HepG2 (cell line): ENCODE measurements at regions not wholly inside any gene's neighbourhood (a gene's known extent, or its start where the extent isn't known, plus 50 kb on each side); places are given as distances from the start of the nearest gene placed in this dataset.

ENCODE experiments used
- ATAC-seq: fragments of 200-7000 bp; cut with Tn5 transposase; 3 replicates; pipeline ENCODE4 v1.9.1; 2020; ENCODE audit warnings: mild to moderate bottlenecking, moderate library complexity
- BruUV-seq: library from RNA; stranded (reverse); fragments of 400-500 nt; replicated peaks from 2 replicates; lab custom pipeline; 2021; lab: Mats Ljungman, UMichigan
- CTCF ChIA-PET: fragments of 300-600 bp; formaldehyde crosslinking; extraction: SDS; loops from one replicate; lab custom pipeline; 2021; ENCODE audit warnings: low total read pairs, inconsistent platforms, low intra/inter-chr PET ratio; lab: Yijun Ruan, JAX
- POLR2A ChIA-PET: fragments of 350-600 bp; sonication (Branson Sonifier 250); formaldehyde crosslinking; loops from one replicate; lab custom pipeline; 2020; ENCODE audit warnings: antibody characterized with exemption, inconsistent platforms; lab: Yijun Ruan, JAX
- DNase-seq: peaks from one replicate; pipeline ENCODE4 v3.0.0-alpha.2; 2015; ENCODE audit warnings: low spot score
- FAIRE-seq: peaks from 3 replicates; lab custom pipeline; 2011; peaks lifted over from hg19 to GRCh38; lab: Jason Lieb, UNC
- H2AFZ ChIP-seq: one replicate; pipeline ENCODE4 v1.6.1; 2011; ENCODE audit warnings: low read length, inconsistent platforms
- H3K27ac ChIP-seq: fragments of 300-600 bp; 3 replicates; pipeline ENCODE4 v1.8.0; 2011; ENCODE audit warnings: mixed run types, mild to moderate bottlenecking, mixed read lengths, low read length, inconsistent platforms; ENCODE audit not compliant: insufficient read depth; ENCODE audit errors: extremely low read length
- H3K27me3 ChIP-seq, 2 experiments: fragments of 200-600 bp in 1 of 2; 2 replicates in 1 of 2; 3 replicates in 1 of 2; pipeline versions ENCODE4 v1.6.0 to v1.8.0; 2011; ENCODE audit warnings: low read length in 2 of 2, mild to moderate bottlenecking in 2 of 2, moderate library complexity in 2 of 2, inconsistent platforms in 1 of 2; ENCODE audit not compliant: insufficient read depth in 2 of 2, control insufficient read depth in 1 of 2
- H3K36me3 ChIP-seq, 2 experiments: fragments of 200-600 bp in 1 of 2; replicated peaks in 1 of 2; 2 replicates in 1 of 2; 3 replicates in 1 of 2; pipeline versions ENCODE4 v1.5.1 to v1.8.0; 2011; ENCODE audit warnings: low read length in 2 of 2, inconsistent platforms in 1 of 2; ENCODE audit not compliant: insufficient read depth in 2 of 2, control insufficient read depth in 1 of 2
- H3K4me1 ChIP-seq: 2 replicates; pipeline ENCODE4 v1.5.1; 2012; ENCODE audit warnings: low read length, inconsistent platforms; ENCODE audit not compliant: insufficient read depth
- H3K4me2 ChIP-seq: 2 replicates; pipeline ENCODE4 v1.6.0; 2011; ENCODE audit warnings: low read depth, low read length, inconsistent platforms
- H3K4me3 ChIP-seq, 3 experiments: fragments of 200-600 bp in 1 of 3; sonication (generic), shearing (Covaris generic) in 1 of 3; replicated peaks in 1 of 3; 2 replicates each; pipeline ENCODE4 v1.5.1; 2011 to 2016; ENCODE audit warnings: low read length in 3 of 3, inconsistent platforms in 2 of 3, low read depth in 2 of 3, mild to moderate bottlenecking in 2 of 3, control low read depth in 1 of 3, mixed read lengths in 1 of 3; ENCODE audit not compliant: insufficient read depth in 1 of 3
- H3K79me2 ChIP-seq: one replicate; pipeline ENCODE4 v1.6.1; 2011; ENCODE audit warnings: low read length, inconsistent platforms; ENCODE audit not compliant: insufficient read depth
- H3K9ac ChIP-seq: 2 replicates; pipeline ENCODE4 v1.6.0; 2011; ENCODE audit warnings: mild to moderate bottlenecking, low read depth, low read length, inconsistent platforms; ENCODE audit not compliant: insufficient read depth
- H3K9me3 ChIP-seq: 2 replicates; pipeline ENCODE4 v1.5.1; 2012; ENCODE audit warnings: mild to moderate bottlenecking, low read length
- H4K20me1 ChIP-seq: 2 replicates; pipeline ENCODE4 v1.6.0; 2011; ENCODE audit warnings: inconsistent platforms, mild to moderate bottlenecking, low read length, moderate library complexity; ENCODE audit not compliant: insufficient read depth
- CBFB ChIP-seq: sonication (generic); formaldehyde crosslinking; IDR thresholded peaks from 2 replicates; pipeline ENCODE4 v1.4.0; 2020; ENCODE audit warnings: missing genetic modification reagents
- CERS6 ChIP-seq: sonication (generic); formaldehyde crosslinking; IDR thresholded peaks from 2 replicates; pipeline ENCODE4 v1.5.0; 2020; ENCODE audit warnings: missing genetic modification reagents
- GRHL1 ChIP-seq: sonication (generic); formaldehyde crosslinking; conservative IDR thresholded peaks from 2 replicates; pipeline ENCODE4 v1.8.0; 2022; ENCODE audit warnings: missing genetic modification reagents
- MED13 ChIP-seq: sonication (generic); formaldehyde crosslinking; IDR thresholded peaks from 2 replicates; pipeline ENCODE4 v1.5.0; 2020; ENCODE audit warnings: missing genetic modification reagents
- RBM39 ChIP-seq: fragments of 200-400 bp; formaldehyde crosslinking; IDR thresholded peaks from one replicate; pipeline ENCODE4 v1.6.1; 2018; ENCODE audit warnings: antibody characterized with exemption, mild to moderate bottlenecking, low read depth, low read length; ENCODE audit not compliant: poor library complexity, severe bottlenecking
- SALL2 ChIP-seq: sonication (generic); formaldehyde crosslinking; IDR thresholded peaks from 2 replicates; pipeline ENCODE4 v1.8.1; 2023; ENCODE audit warnings: mild to moderate bottlenecking, missing genetic modification reagents, inconsistent platforms
- SRSF9 ChIP-seq: fragments of 200-400 bp; formaldehyde crosslinking; IDR thresholded peaks from 2 replicates; pipeline ENCODE4 v1.6.1; 2018; ENCODE audit warnings: borderline replicate concordance, mild to moderate bottlenecking, low read depth, low read length; ENCODE audit not compliant: insufficient read depth, poor library complexity, severe bottlenecking
- TEF ChIP-seq: sonication (generic); formaldehyde crosslinking; IDR thresholded peaks from 2 replicates; pipeline ENCODE4 v1.5.0; 2020; ENCODE audit warnings: missing genetic modification reagents
- YEATS2 ChIP-seq: sonication (generic); formaldehyde crosslinking; IDR thresholded peaks from 2 replicates; pipeline ENCODE4 v1.4.0; 2020; ENCODE audit warnings: missing genetic modification reagents, borderline replicate concordance
- ZBTB7A ChIP-seq: sonication (generic); formaldehyde crosslinking; IDR thresholded peaks from 2 replicates; pipeline ENCODE4 v1.8.0; 2022; ENCODE audit warnings: mild to moderate bottlenecking, missing genetic modification reagents
- ZNF230 ChIP-seq: sonication (generic); formaldehyde crosslinking; IDR thresholded peaks from 2 replicates; pipeline ENCODE4 v1.4.0; 2020; ENCODE audit warnings: mild to moderate bottlenecking, missing genetic modification reagents
- ZNF552 ChIP-seq: sonication (generic); formaldehyde crosslinking; IDR thresholded peaks from 2 replicates; pipeline ENCODE4 v1.9.0; 2022; ENCODE audit warnings: missing genetic modification reagents, mild to moderate bottlenecking, borderline replicate concordance
- ZNF580 ChIP-seq: IDR thresholded peaks from 2 replicates; pipeline ENCODE4 v1.6.1; 2016; ENCODE audit warnings: low read depth, borderline replicate concordance
- ZNF660 ChIP-seq: sonication (generic); formaldehyde crosslinking; IDR thresholded peaks from 2 replicates; pipeline ENCODE4 v1.5.1; 2020; ENCODE audit warnings: mild to moderate bottlenecking, low read depth, missing genetic modification reagents, borderline replicate concordance
- ZNF75D ChIP-seq: sonication (generic); formaldehyde crosslinking; IDR thresholded peaks from 2 replicates; pipeline ENCODE4 v1.8.1; 2023; ENCODE audit warnings: missing genetic modification reagents, mild to moderate bottlenecking, borderline replicate concordance
- WGBS: methylation state at CpG from one replicate; pipeline ENCODE4 v1.1.6; 2017; ENCODE audit warnings: low lambda C conversion rate; 5-methylcytosine and 5-hydroxymethylcytosine counted together
- in situ Hi-C: cut with HindIII; loops from 2 replicates; pipeline ENCODE4 v1.10.0; 2017; ENCODE audit warnings: low pct_unique_long_range_greater_than_20kb; ENCODE audit not compliant: extremely low pct_ligation_motif_present
- intact Hi-C: fragments of 100-400 bp; cut with micrococcal nuclease; formaldehyde crosslinking; loops from one replicate; pipeline ENCODE4 v1.10.0; 2022; ENCODE audit not compliant: unreplicated experiment

- Histone ChIP-seq H3K36me3 (no peaks in the 10 kb centered on the region), H2AFZ (no peak overlapping the region), H4K20me1 (no peaks in the 10 kb centered on the region), H3K27me3 (no peaks in the 10 kb centered on the region), H3K9me3 (no peaks in the 10 kb centered on the region), H3K4me1 (no peaks in the 10 kb centered on the region), H3K79me2 (no peaks in the 10 kb centered on the region), H3K9ac (no peak overlapping the region), H3K27ac (no peak overlapping the region), H3K4me3 (no peak overlapping the region), H3K4me2 (no peak overlapping the region)
- CTCF ChIA-PET = no interaction called here
- POLR2A ChIA-PET = no interaction called here
- FAIRE-seq = no peak
- TF ChIP-seq YEATS2 (CRISPR knock-in tag) (no peak), MED13 (no peak), GRHL1 (CRISPR knock-in tag) (no peak), ZNF580 (CRISPR knock-in tag) (no peak), CBFB (CRISPR knock-in tag) (no peak), ZNF75D (CRISPR knock-in tag) (no peak), RBM39 (no peak), CERS6 (CRISPR knock-in tag) (no peak), ZNF552 (CRISPR knock-in tag) (no peak), ZNF230 (CRISPR knock-in tag) (no peak), ZNF660 (CRISPR knock-in tag) (no peak), ZBTB7A (CRISPR knock-in tag) (no peak), TEF (CRISPR knock-in tag) (no peak), SALL2 (CRISPR knock-in tag) (no peak), SRSF9 (no peak)
- 0% methylated on average over 3 of the region's 3 CpGs for WGBS
- DNase-seq = no peak
- BruUV-seq = no TSS peak
- intact Hi-C loops = no loop called here
- ATAC-seq = no peak
- in situ Hi-C loops = no loop called here
Measured at GRCh38 chr3:88267847-88268246, 118.1 kb downstream of the C3orf38 start.
